CD4-positive, alpha-beta T cell treated with Interleukin-15 for 4 hours (primary cell): ENCODE measurements at regions not wholly inside any gene's neighbourhood (a gene's known extent, or its start where the extent isn't known, plus 50 kb on each side); places are given as distances from the start of the nearest gene placed in this dataset.
A peak's percentile ranks its signal among the peaks of the same experiment; 100 is the strongest.
"Not testable (repeated sequence)": the region's sequence is repeated elsewhere in the genome, so short reads cannot be mapped to it uniquely, and the experiment has no call there.

Source experiments
- DNase-seq: peaks from one replicate; pipeline ENCODE4 v3.0.0-alpha.2; 2020; ENCODE audit warnings: low spot score

DNA sequence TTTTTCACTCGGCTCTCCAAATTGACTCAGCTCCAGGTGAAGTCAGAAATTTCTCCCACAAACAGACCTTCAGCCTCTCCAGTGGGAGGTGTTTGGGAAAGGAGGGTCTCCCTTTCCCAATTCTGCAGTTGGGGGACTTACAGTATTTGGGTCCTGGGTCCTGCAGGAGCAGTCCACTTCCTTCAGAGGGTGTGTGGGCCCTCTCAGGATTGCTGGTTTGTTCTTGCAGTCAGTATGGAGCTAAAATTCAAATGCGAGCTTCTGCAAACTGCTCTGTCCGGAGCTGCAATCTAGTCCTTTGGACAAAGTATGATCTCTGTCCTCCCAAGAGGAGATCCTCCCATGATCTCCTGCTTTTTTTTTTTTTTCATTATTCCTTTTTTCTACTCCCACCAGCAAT lies 87.9 kb upstream of the MSTN start:
- DNase-seq: no peak

DNA sequence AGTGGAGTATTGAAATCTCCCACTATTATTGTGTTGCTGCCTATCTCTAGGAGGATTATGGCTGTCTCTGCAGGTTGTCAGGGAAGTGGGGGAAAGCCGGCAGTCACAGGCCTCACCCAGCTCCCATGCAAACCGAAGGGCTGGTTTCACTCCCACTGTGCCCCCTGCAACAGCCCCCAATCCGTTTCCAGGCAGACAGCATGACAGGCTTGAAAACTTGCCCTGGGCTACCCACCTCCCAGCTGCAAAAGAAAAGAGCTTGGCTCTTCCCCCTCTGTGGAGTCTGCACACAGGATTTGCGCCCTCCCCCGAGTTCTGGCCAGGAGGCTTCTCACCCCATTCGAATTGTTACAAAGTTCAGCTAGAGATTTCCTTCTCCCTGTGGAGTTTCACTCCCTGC lies 87.4 kb upstream of the MSTN start:
- no peak for DNase-seq

DNA sequence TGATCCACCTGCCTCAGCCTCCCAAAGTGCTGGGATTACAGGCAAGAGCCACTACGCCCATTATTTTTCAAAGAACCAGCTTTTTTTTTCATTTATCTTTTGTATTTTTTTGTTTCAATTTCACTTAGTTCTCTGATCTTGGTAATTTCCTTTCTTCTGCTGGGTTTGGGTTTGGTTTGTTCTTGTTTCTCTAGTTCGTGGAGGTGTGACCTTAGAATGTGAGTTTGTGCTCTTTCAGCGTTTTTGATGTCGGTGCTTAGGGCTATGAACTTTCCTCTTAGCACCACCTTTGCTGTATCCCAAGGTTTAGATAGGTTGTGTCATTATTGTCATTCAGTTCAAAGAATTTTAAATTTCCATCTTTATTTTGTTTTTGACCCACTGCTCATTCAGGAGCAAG lies 86.7 kb upstream of the MSTN start:
- DNase-seq: peak; percentile 11

DNA sequence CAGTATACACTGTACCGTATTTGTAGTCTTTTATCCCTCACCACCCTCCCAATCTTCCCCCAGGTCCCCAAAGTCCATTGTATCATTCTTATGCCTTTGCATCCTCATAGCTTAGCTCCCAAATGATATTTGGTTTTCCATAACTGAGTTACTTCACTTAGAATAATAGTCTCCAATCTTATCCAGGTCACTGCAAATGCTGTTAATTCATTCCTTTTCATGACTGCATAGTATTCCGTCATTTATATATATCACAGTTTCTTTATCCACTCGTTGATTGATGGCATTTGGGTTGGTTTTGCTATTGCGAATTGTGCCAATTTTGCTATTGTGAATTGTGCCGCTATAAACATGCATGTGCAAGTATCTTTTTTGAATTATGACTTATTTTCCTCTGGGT lies 83.6 kb upstream of the MSTN start:
- DNase-seq: not testable (repeated sequence)

- DNase-seq: not testable (repeated sequence)
These were observed 77.9 kb upstream of the MSTN start for GRCh38 chr2:190140474-190140873.

GRCh38 chr2:190139371-190139770 lies 76.8 kb upstream of the MSTN start:
- DNase-seq: no peak

GRCh38 chr2:190138032-190138431 lies 75.5 kb upstream of the MSTN start:
- DNase-seq: no peak

GRCh38 chr2:190137561-190137960 lies 75.0 kb upstream of the MSTN start:
- no peak for DNase-seq

GRCh38 chr2:190136825-190137224 lies 74.3 kb upstream of the MSTN start:
- no peak for DNase-seq

DNA sequence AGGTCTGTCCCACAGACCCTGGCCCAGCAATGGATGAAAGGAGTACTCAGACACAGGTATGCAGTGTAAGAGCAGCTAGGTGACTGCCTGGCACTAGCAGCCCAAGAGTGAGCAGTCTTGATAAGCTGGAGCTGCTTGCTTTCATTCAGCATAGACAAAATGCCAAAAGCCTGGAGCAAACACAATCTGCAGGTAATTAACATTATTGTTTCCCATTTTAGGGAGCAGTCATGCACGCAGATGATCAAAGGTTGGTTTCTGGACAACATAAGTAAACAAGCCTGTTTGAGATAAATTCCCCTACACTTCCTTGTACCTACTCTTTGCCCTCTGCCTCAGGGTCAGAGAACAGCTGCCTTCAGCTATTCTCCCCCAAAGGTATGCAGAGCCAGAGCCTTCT lies 73.7 kb upstream of the MSTN start:
- no peak for DNase-seq

GRCh38 chr2:190129421-190130199 lies 67.1 kb upstream of the MSTN start:
- no peak for DNase-seq

DNA sequence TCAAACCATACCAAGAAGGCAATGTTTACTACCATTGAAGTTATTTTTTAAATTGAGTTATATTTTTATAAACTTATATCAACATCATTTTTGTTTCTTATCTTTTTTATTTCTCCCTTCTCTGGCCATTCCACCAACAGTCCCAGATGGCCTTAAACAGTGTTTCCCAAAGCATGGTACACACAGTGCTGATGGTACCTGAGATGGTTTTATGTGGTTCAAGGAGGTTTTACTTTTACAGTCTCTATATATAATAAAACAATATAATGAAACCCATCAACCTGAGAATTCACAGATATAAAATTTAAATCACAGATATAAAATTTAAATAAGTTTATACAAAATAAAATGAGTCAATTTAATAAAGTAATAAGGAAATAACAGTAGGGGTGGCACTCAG lies 65.1 kb upstream of the MSTN start:
- no peak for DNase-seq

DNA sequence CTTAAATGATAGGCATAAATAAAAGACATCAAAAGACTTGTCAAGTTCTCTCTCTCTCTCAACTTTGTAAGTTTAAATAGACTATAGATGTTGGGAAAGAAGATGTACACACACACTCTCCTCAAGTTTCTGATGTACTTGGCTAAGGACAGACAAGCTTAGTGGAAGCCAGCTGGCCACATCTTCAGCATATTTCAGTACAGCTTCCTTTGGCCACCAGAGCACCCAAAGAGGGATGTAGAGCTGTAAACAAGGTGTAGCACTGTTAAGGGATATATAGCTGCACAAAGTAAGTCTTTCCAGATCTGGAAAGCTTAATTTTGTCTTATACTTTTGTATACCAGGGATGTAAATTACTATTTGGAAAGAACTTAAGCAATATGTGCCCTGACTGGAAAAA lies 64.3 kb upstream of the MSTN start:
- DNase-seq: no peak

DNA sequence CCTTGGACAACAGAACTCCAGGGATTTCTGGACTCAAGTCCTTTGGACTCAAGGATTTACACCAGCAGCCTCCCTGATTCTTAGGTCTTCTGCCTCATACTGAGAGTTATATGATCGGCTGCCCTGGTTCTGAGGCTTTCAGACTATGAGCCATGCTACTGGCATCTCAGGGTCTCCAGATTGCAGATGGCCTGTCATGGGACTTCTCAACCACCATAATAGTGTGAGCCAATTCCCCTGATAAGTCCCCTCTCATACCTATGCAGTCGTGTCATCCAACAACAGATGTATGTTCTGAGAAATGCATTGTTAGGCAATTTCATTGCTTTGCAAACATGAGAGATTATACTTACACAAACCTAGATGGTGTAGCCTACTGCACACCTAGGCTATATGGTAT lies 61.4 kb upstream of the MSTN start:
- DNase-seq: no peak

GRCh38 chr2:190121971-190122370 lies 59.4 kb upstream of the MSTN start:
- DNase-seq: peak; percentile 6

- DNase-seq: no peak
These were observed 58.8 kb upstream of the MSTN start for GRCh38 chr2:190121305-190121704.

GRCh38 chr2:190119923-190120590 lies 57.5 kb upstream of the MSTN start:
- DNase-seq: no peak

DNA sequence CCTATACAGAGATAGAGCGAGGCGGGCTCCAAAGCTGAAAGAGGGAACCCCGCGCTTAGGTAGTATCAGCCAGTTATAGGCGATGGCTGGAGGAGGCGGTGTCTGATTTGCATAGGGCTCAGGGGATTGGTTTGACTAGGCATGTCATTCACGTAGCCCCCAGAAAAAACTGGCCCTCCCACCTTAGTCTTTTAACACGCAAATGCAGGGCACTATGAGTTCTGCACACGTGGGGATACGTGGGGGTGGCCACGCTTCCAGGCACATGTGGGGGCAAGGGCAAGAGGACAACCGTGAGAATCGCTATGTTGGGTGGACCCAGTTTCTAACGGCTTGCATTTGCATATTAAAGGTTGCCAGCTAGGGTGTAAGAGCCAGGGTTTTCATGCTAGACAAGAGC lies 56.7 kb upstream of the MSTN start:
- DNase-seq: peak; percentile 20

- DNase-seq: no peak
These were observed 54.8 kb upstream of the MSTN start for GRCh38 chr2:190117305-190117704.

GRCh38 chr2:190113000-190113399 lies 50.5 kb upstream of the MSTN start:
- DNase-seq: no peak
